OCI-LY1 (cell line): ENCODE measurements at regions not wholly inside any gene's neighbourhood (a gene's known extent, or its start where the extent isn't known, plus 50 kb on each side); places are given as distances from the start of the nearest gene placed in this dataset.

Experiments used
- H2AFZ ChIP-seq: fragments of 200-600 bp; sonication (generic), shearing (Covaris generic); 2 replicates; pipeline ENCODE4 v1.6.0; 2014; ENCODE audit warnings: antibody characterized with exemption, mild to moderate bottlenecking, low read length
- H3F3A ChIP-seq: fragments of 200-600 bp; sonication (generic), shearing (Covaris generic); 2 replicates; pipeline ENCODE4 v1.6.0; 2014; ENCODE audit warnings: mild to moderate bottlenecking, antibody characterized with exemption, low read length, moderate library complexity; ENCODE audit not compliant: insufficient read depth
- H3K27ac ChIP-seq: fragments of 200-600 bp; sonication (generic); 2 replicates; pipeline ENCODE4 v1.5.1; 2014; ENCODE audit warnings: low read length, mixed run types, mild to moderate bottlenecking, low read depth; ENCODE audit not compliant: poor library complexity, severe bottlenecking
- H3K27me3 ChIP-seq: fragments of 200-600 bp; sonication (generic); 2 replicates; pipeline ENCODE4 v1.6.0; 2014; ENCODE audit warnings: antibody characterized with exemption, mild to moderate bottlenecking, low read length, moderate library complexity; ENCODE audit not compliant: insufficient read depth
- H3K36me3 ChIP-seq: fragments of 200-600 bp; sonication (generic); 2 replicates; pipeline ENCODE4 v1.6.1; 2014; ENCODE audit warnings: mild to moderate bottlenecking, antibody characterized with exemption, low read length, moderate library complexity, mixed read lengths; ENCODE audit not compliant: insufficient read depth
- H3K4me1 ChIP-seq: fragments of 200-600 bp; sonication (generic); 2 replicates; pipeline ENCODE4 v1.5.1; 2014; ENCODE audit warnings: mild to moderate bottlenecking, low read length, moderate library complexity; ENCODE audit not compliant: insufficient read depth, severe bottlenecking
- H3K4me2 ChIP-seq: fragments of 200-600 bp; sonication (generic), shearing (Covaris generic); 2 replicates; pipeline ENCODE4 v1.6.1; 2014; ENCODE audit warnings: low read length
- H3K4me3 ChIP-seq: fragments of 200-600 bp; sonication (generic); 2 replicates; pipeline ENCODE4 v1.5.1; 2014; ENCODE audit warnings: low read length, low read depth, mild to moderate bottlenecking, mixed read lengths; ENCODE audit not compliant: poor library complexity, severe bottlenecking
- H3K79me2 ChIP-seq: fragments of 200-600 bp; shearing (Covaris generic); 2 replicates; pipeline ENCODE4 v1.6.1; 2016; ENCODE audit warnings: mixed run types, low read length, mixed read lengths; ENCODE audit not compliant: insufficient read depth
- H3K9ac ChIP-seq: fragments of 200-600 bp; sonication (generic), shearing (Covaris generic); 2 replicates; pipeline ENCODE4 v1.6.1; 2014; ENCODE audit warnings: mild to moderate bottlenecking, low read length, mixed read lengths
- H3K9me2 ChIP-seq: fragments of 200-600 bp; sonication (generic), shearing (Covaris generic); 2 replicates; pipeline ENCODE4 v1.6.1; 2014; ENCODE audit warnings: low read depth, mild to moderate bottlenecking, low read length, mixed read lengths
- H3K9me3 ChIP-seq: fragments of 200-600 bp; shearing (Covaris generic); 2 replicates; pipeline ENCODE4 v1.6.1; 2014; ENCODE audit warnings: low read length, mixed read lengths
- H4K20me1 ChIP-seq: fragments of 200-600 bp; sonication (generic), shearing (Covaris generic); 2 replicates; pipeline ENCODE4 v1.6.0; 2016; ENCODE audit warnings: mild to moderate bottlenecking, low read length; ENCODE audit not compliant: insufficient read depth
- CTCF ChIP-seq: fragments of 200-600 bp; sonication (generic), shearing (Covaris generic); IDR thresholded peaks from 2 replicates; pipeline ENCODE4 v1.5.1; 2017; ENCODE audit warnings: mild to moderate bottlenecking, antibody characterized with exemption, low read length, moderate library complexity, mixed read lengths
- EZH2 ChIP-seq: fragments of 200-600 bp; sonication (generic), shearing (Covaris generic); IDR thresholded peaks from 2 replicates; pipeline ENCODE4 v1.8.0; 2017; ENCODE audit warnings: borderline replicate concordance, mixed run types, mild to moderate bottlenecking, antibody characterized with exemption, low read length, moderate library complexity, mixed read lengths

- TF ChIP-seq EZH2 (no peak), CTCF (no peak)
- Histone ChIP-seq H3K9ac (no peak overlapping the region), H3K27me3 (no peaks in the 10 kb centered on the region), H3K9me2 (no peaks in the 10 kb centered on the region), H3K36me3 (no peaks in the 10 kb centered on the region), H4K20me1 (no peaks in the 10 kb centered on the region), H3F3A (no peaks in the 10 kb centered on the region), H3K4me1 (no peaks in the 10 kb centered on the region), H3K4me2 (no peak overlapping the region), H3K79me2 (no peaks in the 10 kb centered on the region), H3K4me3 (no peak overlapping the region), H2AFZ (no peak overlapping the region), H3K9me3 (no peaks in the 10 kb centered on the region), H3K27ac (no peak overlapping the region)
Measured at GRCh38 chr10:111830359-111830758, 353.2 kb downstream of the GPAM start.

- Histone ChIP-seq H3K4me1 (no peaks in the 10 kb centered on the region), H3K9me2 (no peaks in the 10 kb centered on the region), H3K4me3 (no peak overlapping the region), H3K27me3 (no peaks in the 10 kb centered on the region), H3K27ac (no peak overlapping the region), H3K36me3 (no peaks in the 10 kb centered on the region), H3K9me3 (no peaks in the 10 kb centered on the region), H3K9ac (no peak overlapping the region), H4K20me1 (no peaks in the 10 kb centered on the region), H3K4me2 (no peak overlapping the region), H3K79me2 (no peaks in the 10 kb centered on the region), H2AFZ (no peak overlapping the region), H3F3A (no peaks in the 10 kb centered on the region)
- TF ChIP-seq CTCF, result no peak
Measured at GRCh38 chr10:111831058-111831457, 352.5 kb downstream of the GPAM start.

- H3K4me1 ChIP-seq, result no peaks in the 10 kb centered on the region
- H3F3A ChIP-seq, result no peaks in the 10 kb centered on the region
- H3K4me2 ChIP-seq, result no peak overlapping the region
- no peak overlapping the region for H3K9ac ChIP-seq
- H3K27ac ChIP-seq, result no peak overlapping the region
- TF ChIP-seq CTCF (no peak), EZH2 (no peak)
- H3K9me2 ChIP-seq, result no peaks in the 10 kb centered on the region
- H3K36me3 ChIP-seq, result no peaks in the 10 kb centered on the region
- H2AFZ ChIP-seq, result no peak overlapping the region
- H3K4me3 ChIP-seq, result no peak overlapping the region
- no peaks in the 10 kb centered on the region for H3K9me3 ChIP-seq
- H3K27me3 ChIP-seq, result no peaks in the 10 kb centered on the region
- no peaks in the 10 kb centered on the region for H3K79me2 ChIP-seq
- H4K20me1 ChIP-seq, result no peaks in the 10 kb centered on the region
Measured at GRCh38 chr10:111833251-111833650, 350.3 kb downstream of the GPAM start.
